ENCODE measurements at regions not wholly inside any gene's neighbourhood (a gene's known extent, or its start where the extent isn't known, plus 50 kb on each side); places are given as distances from the start of the nearest gene placed in this dataset.

DNA sequence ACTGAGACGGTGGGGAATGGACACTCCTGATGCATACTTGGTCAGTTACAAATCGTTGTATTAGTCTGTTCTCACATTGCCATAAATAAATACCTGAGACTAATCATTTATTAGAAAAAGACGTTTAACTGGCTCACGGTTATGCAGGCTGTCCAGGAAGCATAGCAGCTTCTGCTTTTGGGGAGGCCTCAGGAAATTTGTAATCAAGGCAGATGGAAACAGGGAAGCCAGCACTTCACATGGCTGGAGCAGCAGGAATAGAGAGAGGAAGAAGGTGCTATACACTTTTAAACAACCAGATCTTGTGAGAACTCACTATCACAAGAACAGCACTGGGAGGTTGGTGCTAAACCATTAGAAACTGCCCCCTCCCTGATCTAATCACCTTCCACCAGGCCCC lies 418.2 kb downstream of the FLRT2 start:
- TF ChIP-seq, protein P1, sequence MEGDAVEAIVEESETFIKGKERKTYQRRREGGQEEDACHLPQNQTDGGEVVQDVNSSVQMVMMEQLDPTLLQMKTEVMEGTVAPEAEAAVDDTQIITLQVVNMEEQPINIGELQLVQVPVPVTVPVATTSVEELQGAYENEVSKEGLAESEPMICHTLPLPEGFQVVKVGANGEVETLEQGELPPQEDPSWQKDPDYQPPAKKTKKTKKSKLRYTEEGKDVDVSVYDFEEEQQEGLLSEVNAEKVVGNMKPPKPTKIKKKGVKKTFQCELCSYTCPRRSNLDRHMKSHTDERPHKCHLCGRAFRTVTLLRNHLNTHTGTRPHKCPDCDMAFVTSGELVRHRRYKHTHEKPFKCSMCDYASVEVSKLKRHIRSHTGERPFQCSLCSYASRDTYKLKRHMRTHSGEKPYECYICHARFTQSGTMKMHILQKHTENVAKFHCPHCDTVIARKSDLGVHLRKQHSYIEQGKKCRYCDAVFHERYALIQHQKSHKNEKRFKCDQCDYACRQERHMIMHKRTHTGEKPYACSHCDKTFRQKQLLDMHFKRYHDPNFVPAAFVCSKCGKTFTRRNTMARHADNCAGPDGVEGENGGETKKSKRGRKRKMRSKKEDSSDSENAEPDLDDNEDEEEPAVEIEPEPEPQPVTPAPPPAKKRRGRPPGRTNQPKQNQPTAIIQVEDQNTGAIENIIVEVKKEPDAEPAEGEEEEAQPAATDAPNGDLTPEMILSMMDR (conservative IDR thresholded peaks at IDR 0.05), result no peak
- TF ChIP-seq EZH2 (IDR thresholded peaks at IDR 0.05; ENCODE audit: low read depth), result no peak

All from PC-9 (cell line).